Ishikawa (cell line): ENCODE measurements at regions not wholly inside any gene's neighbourhood (a gene's known extent, or its start where the extent isn't known, plus 50 kb on each side); places are given as distances from the start of the nearest gene placed in this dataset.

Experiments
- CEBPB ChIP-seq: IDR thresholded peaks from 2 replicates; pipeline ENCODE4 v1.6.1; 2012
- CREB1 ChIP-seq: IDR thresholded peaks from 2 replicates; pipeline ENCODE4 v1.6.1; 2012; ENCODE audit warnings: low read depth
- EGR1 ChIP-seq: IDR thresholded peaks from 2 replicates; pipeline ENCODE4 v1.6.1; 2012
- EP300 ChIP-seq: IDR thresholded peaks from 2 replicates; pipeline ENCODE4 v1.6.1; 2012; ENCODE audit warnings: borderline replicate concordance
- FOXM1 ChIP-seq: IDR thresholded peaks from 2 replicates; pipeline ENCODE4 v1.6.1; 2012; ENCODE audit warnings: low read depth, borderline replicate concordance
- NFIC ChIP-seq: IDR thresholded peaks from 2 replicates; pipeline ENCODE4 v1.6.1; 2012
- RAD21 ChIP-seq: IDR thresholded peaks from 2 replicates; pipeline ENCODE4 v1.6.1; 2012; ENCODE audit warnings: low read depth
- REST ChIP-seq: IDR thresholded peaks from 2 replicates; pipeline ENCODE4 v1.6.1; 2012; ENCODE audit warnings: low read depth, mild to moderate bottlenecking
- TAF1 ChIP-seq: IDR thresholded peaks from 2 replicates; pipeline ENCODE4 v1.6.1; 2012; ENCODE audit warnings: low read depth, mild to moderate bottlenecking
- TCF12 ChIP-seq: IDR thresholded peaks from 2 replicates; pipeline ENCODE4 v1.6.1; 2012; ENCODE audit warnings: low read depth
- TEAD4 ChIP-seq: IDR thresholded peaks from 2 replicates; pipeline ENCODE4 v1.6.1; 2012
- YY1 ChIP-seq: IDR thresholded peaks from 2 replicates; pipeline ENCODE4 v1.6.1; 2012; ENCODE audit warnings: low read depth
- ZBTB7A ChIP-seq: IDR thresholded peaks from 2 replicates; pipeline ENCODE4 v1.6.1; 2012; ENCODE audit warnings: low read depth
- TF ChIP-seq, protein P1 (sequence below): IDR thresholded peaks from 2 replicates; pipeline ENCODE4 v1.6.1; 2012
- TF ChIP-seq, protein P2 (sequence below): IDR thresholded peaks from 2 replicates; pipeline ENCODE4 v1.6.1; 2012

DNA sequence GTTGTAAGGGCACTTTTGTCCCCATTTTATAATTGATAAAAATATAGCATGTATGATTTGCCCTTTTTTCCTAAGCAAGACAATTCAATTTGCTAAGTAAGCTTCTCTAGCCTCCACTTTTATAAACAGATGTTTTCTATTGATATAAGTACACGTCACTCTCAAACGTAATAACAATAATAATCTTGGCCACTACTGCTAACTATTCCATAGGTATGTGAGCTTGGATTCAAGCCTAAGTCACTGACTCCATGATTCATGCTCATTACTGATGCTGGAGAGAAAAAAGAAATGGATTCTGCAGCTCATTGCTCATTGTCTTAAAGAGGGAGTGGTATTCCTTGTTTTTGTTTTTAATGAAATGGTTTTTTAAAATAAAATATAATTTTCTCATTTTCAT lies 661.0 kb downstream of the GALC start:
- TF ChIP-seq EGR1 (no peak), REST (no peak), TCF12 (no peak), EP300 (no peak)
- TF ChIP-seq, protein P1, sequence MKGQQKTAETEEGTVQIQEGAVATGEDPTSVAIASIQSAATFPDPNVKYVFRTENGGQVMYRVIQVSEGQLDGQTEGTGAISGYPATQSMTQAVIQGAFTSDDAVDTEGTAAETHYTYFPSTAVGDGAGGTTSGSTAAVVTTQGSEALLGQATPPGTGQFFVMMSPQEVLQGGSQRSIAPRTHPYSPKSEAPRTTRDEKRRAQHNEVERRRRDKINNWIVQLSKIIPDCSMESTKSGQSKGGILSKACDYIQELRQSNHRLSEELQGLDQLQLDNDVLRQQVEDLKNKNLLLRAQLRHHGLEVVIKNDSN: no peak

GRCh38 chr14:87325741-87326140 lies 667.2 kb downstream of the GALC start:
- no peak for TF ChIP-seq NFIC
- no peak for TF ChIP-seq TEAD4
- no peak for TF ChIP-seq ZBTB7A
- TF ChIP-seq, protein P2, sequence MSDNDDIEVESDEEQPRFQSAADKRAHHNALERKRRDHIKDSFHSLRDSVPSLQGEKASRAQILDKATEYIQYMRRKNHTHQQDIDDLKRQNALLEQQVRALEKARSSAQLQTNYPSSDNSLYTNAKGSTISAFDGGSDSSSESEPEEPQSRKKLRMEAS: no peak
- no peak for TF ChIP-seq TCF12
- no peak for TF ChIP-seq EGR1
- TF ChIP-seq FOXM1: no peak
- TF ChIP-seq RAD21: no peak
- TF ChIP-seq, protein P1: no peak
- no peak for TF ChIP-seq EP300
- no peak for TF ChIP-seq CREB1
- TF ChIP-seq YY1: no peak
- TF ChIP-seq TAF1: no peak
- no peak for TF ChIP-seq REST
- no peak for TF ChIP-seq CEBPB

- TF ChIP-seq REST: no peak
- TF ChIP-seq CREB1: no peak
- TF ChIP-seq, protein P1: no peak
- TF ChIP-seq TCF12: no peak
- TF ChIP-seq FOXM1: no peak
- no peak for TF ChIP-seq NFIC
- TF ChIP-seq EGR1: no peak
- TF ChIP-seq YY1: no peak
- TF ChIP-seq CEBPB: no peak
- TF ChIP-seq TAF1: no peak
- no peak for TF ChIP-seq EP300
- no peak for TF ChIP-seq ZBTB7A
- TF ChIP-seq RAD21: no peak
Observed at GRCh38 chr14:87323191-87323590, 669.8 kb downstream of the GALC start.

DNA sequence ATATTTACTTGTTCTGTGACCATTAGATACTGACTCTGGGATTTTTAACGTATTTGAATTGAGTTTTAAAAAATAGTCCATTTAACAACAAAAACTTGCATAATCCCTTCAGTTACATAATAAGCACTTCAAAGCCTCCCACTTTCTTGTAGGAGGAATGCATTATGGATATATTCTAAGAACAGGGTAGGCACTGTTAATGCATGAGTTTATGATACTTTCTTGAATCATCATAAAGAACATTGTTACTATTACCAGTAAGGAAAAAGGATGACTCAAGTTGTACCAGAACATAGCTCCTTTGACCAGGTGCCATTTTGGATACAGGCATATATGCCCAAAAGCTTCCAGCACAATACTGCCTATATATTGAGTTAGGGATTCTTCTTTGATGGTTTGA lies 671.4 kb downstream of the GALC start:
- TF ChIP-seq, protein P1: no peak
- TF ChIP-seq TEAD4 (no peak), FOXM1 (no peak), ZBTB7A (no peak), EGR1 (no peak), CEBPB (no peak), NFIC (no peak), TAF1 (no peak), YY1 (no peak), CREB1 (no peak), RAD21 (no peak)
- TF ChIP-seq, protein P2: no peak
